B cell (primary cell): ENCODE measurements at regions not wholly inside any gene's neighbourhood (a gene's known extent, or its start where the extent isn't known, plus 50 kb on each side); places are given as distances from the start of the nearest gene placed in this dataset.

Experiments
- ATAC-seq: fragments of 200-7000 bp; cut with Tn5 transposase; one replicate; pipeline ENCODE4 v1.10.0; 2021; ENCODE audit warnings: low read depth, mild to moderate bottlenecking, moderate number of reproducible peaks, moderate library complexity
- CTCF ChIA-PET: fragments of 350-600 bp; sonication (Branson Sonifier 250); formaldehyde crosslinking; loops from one replicate; lab custom pipeline; 2021; ENCODE audit warnings: antibody characterized with exemption, inconsistent platforms; lab: Charles Lee
- POLR2A ChIA-PET: fragments of 350-600 bp; sonication (Branson Sonifier 250); formaldehyde crosslinking; loops from one replicate; lab custom pipeline; 2021; ENCODE audit warnings: antibody characterized with exemption; lab: Charles Lee
- DNase-seq: peaks from one replicate; pipeline ENCODE4 v3.0.0; 2013
- H2AFZ ChIP-seq: 2 replicates; pipeline ENCODE4 v1.6.1; 2012; ENCODE audit warnings: mild to moderate bottlenecking, low read depth, low read length; ENCODE audit not compliant: insufficient read depth, poor library complexity, severe bottlenecking
- H3K27ac ChIP-seq, 2 donors: 1 replicate in 1 of 2; 2 replicates in 1 of 2; pipeline ENCODE4 v1.5.1; 2012 to 2013; ENCODE audit warnings: low read length in 2 of 2, mild to moderate bottlenecking in 2 of 2, moderate library complexity in 1 of 2
- H3K27me3 ChIP-seq, 4 experiments: fragments of 200-600 bp in 1 of 4; sonication (generic) in 1 of 4; replicated peaks in 1 of 4; 1 replicate in 2 of 4; 2 replicates in 2 of 4; pipeline versions ENCODE4 v1.6.1 to v1.7.0; 2013 to 2016; ENCODE audit warnings: low read length in 3 of 4, mild to moderate bottlenecking in 2 of 4, mixed read lengths in 1 of 4, moderate library complexity in 1 of 4; ENCODE audit not compliant: insufficient read depth in 4 of 4, control insufficient read depth in 3 of 4; ENCODE audit errors: control extremely low read depth in 1 of 4
- H3K36me3 ChIP-seq, 2 experiments: replicated peaks in 1 of 2; 1 replicate in 1 of 2; 2 replicates in 1 of 2; pipeline versions ENCODE4 v1.6.1 to v1.7.1; 2013; ENCODE audit warnings: low read length in 1 of 2; ENCODE audit not compliant: insufficient read depth in 2 of 2, control insufficient read depth in 1 of 2; ENCODE audit errors: control extremely low read depth in 1 of 2, extremely low read depth in 1 of 2
- H3K4me1 ChIP-seq, 2 donors: fragments of 200-600 bp in 1 of 2; sonication (generic) in 1 of 2; 1 replicate in 1 of 2; 2 replicates in 1 of 2; pipeline versions ENCODE4 v1.5.1 to v1.6.1; 2013 to 2017; ENCODE audit warnings: low read length in 2 of 2; ENCODE audit not compliant: control insufficient read depth in 2 of 2, insufficient read depth in 2 of 2
- H3K4me2 ChIP-seq: replicated peaks from 2 replicates; pipeline ENCODE3; 2012; ENCODE audit warnings: mild to moderate bottlenecking, low read depth, low read length; ENCODE audit not compliant: poor library complexity, severe bottlenecking
- H3K4me3 ChIP-seq, 5 experiments: fragments of 200-600 bp in 1 of 5; sonication (generic) in 1 of 5; 1 replicate in 3 of 5; 2 replicates in 2 of 5; pipeline versions ENCODE4 v1.5.1 to v1.7.0; 2011 to 2016; ENCODE audit warnings: low read length in 4 of 5, mild to moderate bottlenecking in 4 of 5, low read depth in 2 of 5, control low read depth in 1 of 5, moderate library complexity in 1 of 5; ENCODE audit not compliant: insufficient read depth in 1 of 5; ENCODE audit errors: control extremely low read depth in 1 of 5, extremely low read depth in 1 of 5
- H3K79me2 ChIP-seq: fragments of 200-600 bp; sonication (generic); one replicate; pipeline ENCODE4 v1.6.0; 2016; ENCODE audit warnings: low read length; ENCODE audit not compliant: control insufficient read depth, insufficient read depth
- H3K9ac ChIP-seq: fragments of 200-600 bp; sonication (generic); 2 replicates; pipeline ENCODE4 v1.6.1; 2017; ENCODE audit warnings: mild to moderate bottlenecking, low read length, moderate library complexity
- H3K9me3 ChIP-seq, 3 donors: one replicate each; pipeline versions ENCODE4 v1.6.1 to v1.7.1; 2013; ENCODE audit warnings: low read length in 2 of 3; ENCODE audit not compliant: control insufficient read depth in 2 of 3, insufficient read depth in 1 of 3; ENCODE audit errors: control extremely low read depth in 1 of 3
- H4K20me1 ChIP-seq: 2 replicates; pipeline ENCODE4 v1.6.0; 2012; ENCODE audit warnings: mild to moderate bottlenecking, low read length; ENCODE audit not compliant: insufficient read depth, control insufficient read depth, poor library complexity, severe bottlenecking
- H3K27ac Mint-ChIP-seq: one replicate; pipeline ENCODE4 v1.8.0; 2021; ENCODE audit warnings: mixed read lengths
- H3K27me3 Mint-ChIP-seq: one replicate; pipeline ENCODE4 v1.8.0; 2021; ENCODE audit warnings: mixed read lengths
- H3K4me1 Mint-ChIP-seq: one replicate; pipeline ENCODE4 v1.8.0; 2021; ENCODE audit warnings: mixed read lengths
- H3K4me3 Mint-ChIP-seq: one replicate; pipeline ENCODE4 v1.8.0; 2021; ENCODE audit warnings: mixed read lengths
- H3K9me3 Mint-ChIP-seq: one replicate; pipeline ENCODE4 v1.8.0; 2022; ENCODE audit warnings: mixed read lengths; ENCODE audit not compliant: insufficient read depth
- CTCF ChIP-seq: fragments of 200-600 bp; IDR thresholded peaks from one replicate; pipeline ENCODE4 v1.8.0; 2022; ENCODE audit warnings: antibody characterized with exemption, mild to moderate bottlenecking
- EZH2 ChIP-seq: IDR thresholded peaks from 2 replicates; pipeline ENCODE4 v1.6.1; 2012; ENCODE audit warnings: borderline replicate concordance, low read depth, mild to moderate bottlenecking, moderate library complexity, low read length; ENCODE audit not compliant: insufficient read depth, poor library complexity, severe bottlenecking
- WGBS: methylation state at CpG from one replicate; pipeline ENCODE4 v1.1.5; 2013; ENCODE audit warnings: missing lambda C conversion rate; ENCODE audit not compliant: insufficient coverage; 5-methylcytosine and 5-hydroxymethylcytosine counted together
- intact Hi-C: fragments of 100-400 bp; cut with micrococcal nuclease; formaldehyde crosslinking; loops from one replicate; pipeline ENCODE4 v1.10.0; 2022

GRCh38 chr15:70439304-70439877, 324.0 kb downstream of the UACA start:
- H3K4me3 Mint-ChIP-seq = no peak overlapping the region
- WGBS = 93% methylated on average over 4 of the region's 10 CpGs
- CTCF ChIA-PET = interaction anchor here (0.8 kb wide), 1 partner anchor 18 kb away, joined by 3 read pairs; no protein-coding TSS in a partner anchor

More at GRCh38 chr15:70439304-70439877, 324.0 kb downstream of the UACA start:
- DNase-seq = no peak
- no peak overlapping the region for H3K4me2 ChIP-seq
- no peak overlapping the region for H2AFZ ChIP-seq
- no peak overlapping the region for H3K9ac ChIP-seq
- H3K9me3 ChIP-seq = no peaks in the 10 kb centered on the region
- no peaks in the 10 kb centered on the region for H3K36me3 ChIP-seq
- H3K4me3 ChIP-seq = no peak overlapping the region
- Mint-ChIP-seq H3K27ac (no peak overlapping the region), H3K4me1 (peaks cover 31% of the 10 kb centered on the region), H3K27me3 (peaks cover 22% of the 10 kb centered on the region), H3K9me3 (no peaks in the 10 kb centered on the region)
- TF ChIP-seq CTCF = no peak
- TF ChIP-seq EZH2 = no peak
- peaks cover 0 to 8% (median 1%) of the 10 kb centered on the region in 4 experiments for H3K27me3 ChIP-seq
- intact Hi-C loops = loop anchor here (5.0 kb wide), 1 partner anchor 117 kb away; no protein-coding TSS in a partner anchor
- no peaks in the 10 kb centered on the region for H3K79me2 ChIP-seq
- peaks cover 24 to 39% of the 10 kb centered on the region in 2 donors for H3K4me1 ChIP-seq
- no peak for ATAC-seq
- no peak overlapping the region for H3K27ac ChIP-seq
- POLR2A ChIA-PET = no interaction called here
- no peaks in the 10 kb centered on the region for H4K20me1 ChIP-seq
